Common myeloid progenitor, CD34-positive (primary cell): ENCODE measurements at regions not wholly inside any gene's neighbourhood (a gene's known extent, or its start where the extent isn't known, plus 50 kb on each side); places are given as distances from the start of the nearest gene placed in this dataset.

Experiments used
- CTCF ChIA-PET: fragments of 350-600 bp; sonication (Branson Sonifier 250); formaldehyde crosslinking; loops from one replicate; lab custom pipeline; 2021; ENCODE audit warnings: antibody characterized with exemption; lab: Charles Lee
- POLR2A ChIA-PET: fragments of 350-600 bp; sonication (Branson Sonifier 250); formaldehyde crosslinking; loops from one replicate; lab custom pipeline; 2021; ENCODE audit warnings: antibody characterized with exemption; lab: Charles Lee
- DNase-seq, 3 donors: peaks; one replicate each; pipeline versions ENCODE4 v3.0.0 to v3.0.0-alpha.2; 2013
- H3K27ac ChIP-seq, 2 experiments: 1 replicate in 1 of 2; 2 replicates in 1 of 2; pipeline ENCODE4 v1.7.0; 2013; ENCODE audit warnings: inconsistent platforms in 2 of 2, low read length in 2 of 2, mild to moderate bottlenecking in 2 of 2, low read depth in 1 of 2, moderate library complexity in 1 of 2; ENCODE audit not compliant: severe bottlenecking in 2 of 2, insufficient read depth in 1 of 2, poor library complexity in 1 of 2
- H3K27me3 ChIP-seq, 5 experiments: replicated peaks in 2 of 5; 1 replicate in 3 of 5; 2 replicates in 2 of 5; pipeline versions ENCODE4 v1.6.1 to v1.7.0; 2013; ENCODE audit warnings: low read length in 4 of 5, mild to moderate bottlenecking in 2 of 5, moderate library complexity in 2 of 5, inconsistent platforms in 1 of 5; ENCODE audit not compliant: insufficient read depth in 5 of 5, control insufficient read depth in 4 of 5
- H3K36me3 ChIP-seq, 4 experiments: 1 replicate in 2 of 4; 2 replicates in 2 of 4; pipeline versions ENCODE4 v1.6.1 to v1.7.0; 2013; ENCODE audit warnings: low read length in 3 of 4, control low read depth in 1 of 4, mild to moderate bottlenecking in 1 of 4; ENCODE audit not compliant: control insufficient read depth in 4 of 4, insufficient read depth in 4 of 4
- H3K4me1 ChIP-seq, 4 experiments: 1 replicate in 3 of 4; 2 replicates in 1 of 4; pipeline versions ENCODE4 v1.6.1 to v1.7.1; 2013; ENCODE audit warnings: low read length in 3 of 4, mild to moderate bottlenecking in 3 of 4, control low read depth in 1 of 4, inconsistent platforms in 1 of 4, moderate library complexity in 1 of 4; ENCODE audit not compliant: control insufficient read depth in 4 of 4, insufficient read depth in 4 of 4; ENCODE audit errors: control extremely low read depth in 1 of 4
- H3K4me3 ChIP-seq, 7 experiments: 1 replicate in 4 of 7; 2 replicates in 3 of 7; pipeline versions ENCODE4 v1.5.1 to v1.7.0; 2013; ENCODE audit warnings: mild to moderate bottlenecking in 7 of 7, low read length in 6 of 7, moderate library complexity in 6 of 7, inconsistent platforms in 2 of 7, low read depth in 2 of 7, control low read depth in 1 of 7; ENCODE audit not compliant: insufficient read depth in 4 of 7, control insufficient read depth in 1 of 7; ENCODE audit errors: extremely low read depth in 1 of 7
- H3K9me3 ChIP-seq, 5 experiments: 1 replicate in 4 of 5; 2 replicates in 1 of 5; pipeline versions ENCODE4 v1.6.1 to v1.7.1; 2013; ENCODE audit warnings: low read length in 4 of 5, mild to moderate bottlenecking in 2 of 5, inconsistent platforms in 1 of 5, low read depth in 1 of 5, moderate library complexity in 1 of 5; ENCODE audit not compliant: control insufficient read depth in 4 of 5, insufficient read depth in 2 of 5; ENCODE audit errors: control extremely low read depth in 1 of 5
- WGBS: methylation state at CpG from one replicate; pipeline ENCODE4 v1.1.5; 2013; ENCODE audit not compliant: insufficient coverage; 5-methylcytosine and 5-hydroxymethylcytosine counted together

DNA sequence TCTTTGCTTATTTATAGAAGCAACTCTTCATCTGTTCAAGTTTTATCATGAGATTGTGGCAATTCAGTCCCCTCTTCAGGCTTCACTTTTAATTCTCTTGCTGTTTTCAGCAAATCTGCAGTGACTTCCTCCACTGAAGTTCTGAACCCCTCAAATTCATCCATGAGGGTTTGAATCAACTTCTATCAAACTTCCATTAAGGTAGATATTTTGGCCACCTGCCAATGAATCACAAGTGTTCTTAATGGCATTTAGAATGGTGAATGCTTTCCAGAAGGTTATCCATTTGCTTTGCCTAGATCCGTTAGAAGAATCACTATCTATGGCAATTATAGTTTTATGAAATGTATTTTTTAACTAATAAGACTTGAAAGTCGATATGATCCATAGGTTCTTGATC, 946.7 kb upstream of the B3GALT2 start:
- no peaks in the 10 kb centered on the region for H3K4me1 ChIP-seq
- no peak for DNase-seq
- no peaks in the 10 kb centered on the region for H3K27me3 ChIP-seq
- ChIA-PET CTCF (interaction anchor here (0.8 kb wide), 1 partner anchor 7 kb away, joined by 3 read pairs; no protein-coding TSS in a partner anchor), POLR2A (no interaction called here)
- no CpG with 5 or more reads among the region's 2 CpGs for WGBS
- H3K9me3 ChIP-seq, result no peaks in the 10 kb centered on the region
- H3K36me3 ChIP-seq, result no peaks in the 10 kb centered on the region
- no peak overlapping the region for H3K27ac ChIP-seq
- H3K4me3 ChIP-seq, result no peak overlapping the region

DNA sequence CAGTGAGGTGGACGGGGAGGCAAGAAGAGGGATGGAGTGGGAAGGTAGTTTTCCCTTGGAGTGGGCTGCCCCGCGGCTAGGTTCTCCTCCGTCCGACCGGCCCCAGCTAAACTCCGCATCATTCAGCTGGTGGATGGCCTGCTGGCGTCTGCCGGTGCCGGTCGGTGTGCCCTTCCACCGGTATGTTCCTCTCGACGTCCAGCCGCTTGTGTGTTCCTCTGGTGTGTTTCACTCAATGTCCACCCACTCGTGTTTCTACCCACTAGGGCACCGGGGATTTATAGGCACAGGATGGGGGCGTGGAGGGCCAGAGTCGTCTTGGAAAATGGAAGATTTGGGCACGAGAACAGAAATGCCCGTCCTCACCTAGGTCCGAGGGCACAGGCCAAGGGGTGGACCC, 931.7 kb upstream of the B3GALT2 start:
- ChIA-PET POLR2A (no interaction called here), CTCF (no interaction called here)
- DNase-seq, result no peak
- H3K4me3 ChIP-seq, result no peak overlapping the region
- H3K9me3 ChIP-seq, result peaks cover 0 to 4% (median 2%) of the 10 kb centered on the region in 5 experiments
- H3K4me1 ChIP-seq, result no peaks in the 10 kb centered on the region
- H3K36me3 ChIP-seq, result no peaks in the 10 kb centered on the region
- no peak overlapping the region for H3K27ac ChIP-seq
- WGBS, result 97% methylated on average over 22 of the region's 22 CpGs
- no peaks in the 10 kb centered on the region for H3K27me3 ChIP-seq

DNA sequence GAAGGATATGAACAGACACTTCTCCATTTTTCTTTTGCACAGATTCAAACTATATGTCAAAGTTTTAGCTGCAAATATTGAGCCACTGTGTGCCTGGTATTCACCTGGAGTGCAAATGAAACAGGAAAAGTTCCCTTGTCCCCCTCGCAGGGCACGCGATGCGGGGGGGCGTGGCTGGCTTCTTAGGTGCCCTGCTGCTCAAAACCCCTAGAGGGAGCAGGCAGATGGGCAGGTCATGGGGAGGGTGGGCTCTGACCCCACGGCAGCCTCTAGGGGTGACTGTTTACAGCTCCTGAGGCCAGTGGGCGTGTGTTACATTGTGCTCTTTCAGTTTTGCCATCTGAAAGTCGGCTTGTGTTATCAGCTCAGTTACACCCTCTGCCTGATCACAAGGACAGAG, 931.2 kb upstream of the B3GALT2 start:
- Histone ChIP-seq H3K27me3 (no peaks in the 10 kb centered on the region), H3K4me3 (no peak overlapping the region), H3K9me3 (peaks cover 0 to 4% (median 2%) of the 10 kb centered on the region in 5 experiments), H3K36me3 (no peaks in the 10 kb centered on the region), H3K27ac (no peak overlapping the region), H3K4me1 (no peaks in the 10 kb centered on the region)
- DNase-seq, result peak in 1 of 3 donors; percentile 1
- CTCF ChIA-PET, result no interaction called here
- POLR2A ChIA-PET, result no interaction called here
- WGBS, result 97% methylated on average over 8 of the region's 8 CpGs

DNA sequence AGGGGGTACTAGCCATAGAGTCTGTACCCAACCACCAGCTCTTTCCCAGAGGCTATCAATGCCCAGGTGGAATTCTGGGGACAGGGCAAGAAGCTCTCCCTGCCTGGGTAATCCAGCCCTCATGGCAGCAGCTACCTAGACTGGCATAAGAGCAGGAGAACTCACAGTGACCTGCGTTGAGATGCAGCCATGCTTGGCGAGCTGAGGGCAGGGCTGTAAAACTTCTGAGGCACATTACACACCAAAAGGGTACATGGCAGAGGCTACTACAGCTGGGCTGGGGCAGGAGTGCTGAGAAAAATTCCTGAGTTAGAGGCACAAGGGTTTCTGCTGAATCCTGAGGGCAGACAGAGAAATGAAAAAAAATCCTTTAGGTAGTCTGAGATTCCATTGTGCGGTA, 927.9 kb upstream of the B3GALT2 start:
- Histone ChIP-seq H3K4me1 (no peaks in the 10 kb centered on the region), H3K4me3 (no peak overlapping the region), H3K9me3 (peaks cover 0 to 4% (median 0%) of the 10 kb centered on the region in 5 experiments), H3K36me3 (no peaks in the 10 kb centered on the region), H3K27ac (no peak overlapping the region), H3K27me3 (no peaks in the 10 kb centered on the region)
- POLR2A ChIA-PET, result no interaction called here
- DNase-seq, result no peak
- 100% methylated on average over 3 of the region's 3 CpGs for whole genome bisulfite sequencing
- CTCF ChIA-PET, result no interaction called here

DNA sequence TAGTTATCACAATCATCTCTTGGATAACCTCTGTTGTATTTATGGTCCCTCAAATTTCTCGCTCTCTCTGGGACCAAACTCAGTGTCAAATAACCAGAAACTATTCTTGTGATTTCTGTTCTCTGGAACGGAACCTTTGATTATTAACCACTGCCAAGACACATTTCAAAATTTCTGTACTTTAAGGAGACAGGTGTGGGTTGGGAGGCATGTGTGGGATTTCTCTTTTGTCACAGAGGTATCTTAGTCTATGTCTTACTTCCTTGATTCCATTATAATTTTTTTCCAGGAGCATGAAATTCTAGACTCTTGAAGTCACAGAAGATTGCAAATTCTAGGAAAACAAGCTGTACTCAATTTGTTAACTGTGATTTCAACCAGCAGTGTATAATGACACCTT, 919.0 kb upstream of the B3GALT2 start:
- ChIA-PET POLR2A (no interaction called here), CTCF (no interaction called here)
- no peak for DNase-seq
- Histone ChIP-seq H3K4me3 (no peak overlapping the region), H3K9me3 (no peaks in the 10 kb centered on the region), H3K36me3 (no peaks in the 10 kb centered on the region), H3K27me3 (no peaks in the 10 kb centered on the region), H3K27ac (no peak overlapping the region), H3K4me1 (no peaks in the 10 kb centered on the region)
- 100% methylated on average over 1 of the region's 2 CpGs for WGBS

DNA sequence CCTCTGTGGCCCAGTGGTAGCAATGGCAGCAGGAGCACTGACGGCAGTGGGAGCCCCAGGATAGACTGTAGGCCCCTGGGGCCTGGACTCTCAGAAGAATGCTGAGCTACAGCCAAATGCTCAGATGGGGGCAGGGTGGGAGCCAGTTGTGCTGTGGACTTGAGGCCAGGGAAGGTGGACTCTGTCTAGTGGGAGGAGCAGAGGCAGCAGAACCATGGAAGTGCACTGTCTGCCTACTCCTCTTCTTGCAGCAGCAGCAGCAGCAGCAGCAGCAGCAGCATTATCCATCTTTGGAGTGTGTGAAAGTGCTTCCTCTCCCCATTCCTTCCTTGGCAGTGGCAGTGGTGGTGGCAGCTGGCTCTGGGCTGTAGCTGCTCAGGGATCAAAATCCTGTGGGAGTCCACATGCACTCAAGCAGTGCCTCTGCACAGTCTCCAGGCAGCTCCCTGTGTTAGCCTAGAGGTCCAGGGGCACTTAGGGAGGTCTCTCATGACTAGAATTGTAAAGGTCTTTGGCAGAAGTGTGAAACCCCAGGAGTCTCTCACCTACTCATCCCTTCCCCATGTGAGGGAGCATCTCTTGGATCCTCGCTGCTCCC, 917.9 kb upstream of the B3GALT2 start:
- no peak overlapping the region for H3K27ac ChIP-seq
- no peaks in the 10 kb centered on the region for H3K27me3 ChIP-seq
- no peaks in the 10 kb centered on the region for H3K4me1 ChIP-seq
- ChIA-PET CTCF (no interaction called here), POLR2A (no interaction called here)
- H3K36me3 ChIP-seq, result no peaks in the 10 kb centered on the region
- WGBS, result 100% methylated on average over 2 of the region's 2 CpGs
- no peak for DNase-seq
- no peaks in the 10 kb centered on the region for H3K9me3 ChIP-seq
- no peak overlapping the region for H3K4me3 ChIP-seq

DNA sequence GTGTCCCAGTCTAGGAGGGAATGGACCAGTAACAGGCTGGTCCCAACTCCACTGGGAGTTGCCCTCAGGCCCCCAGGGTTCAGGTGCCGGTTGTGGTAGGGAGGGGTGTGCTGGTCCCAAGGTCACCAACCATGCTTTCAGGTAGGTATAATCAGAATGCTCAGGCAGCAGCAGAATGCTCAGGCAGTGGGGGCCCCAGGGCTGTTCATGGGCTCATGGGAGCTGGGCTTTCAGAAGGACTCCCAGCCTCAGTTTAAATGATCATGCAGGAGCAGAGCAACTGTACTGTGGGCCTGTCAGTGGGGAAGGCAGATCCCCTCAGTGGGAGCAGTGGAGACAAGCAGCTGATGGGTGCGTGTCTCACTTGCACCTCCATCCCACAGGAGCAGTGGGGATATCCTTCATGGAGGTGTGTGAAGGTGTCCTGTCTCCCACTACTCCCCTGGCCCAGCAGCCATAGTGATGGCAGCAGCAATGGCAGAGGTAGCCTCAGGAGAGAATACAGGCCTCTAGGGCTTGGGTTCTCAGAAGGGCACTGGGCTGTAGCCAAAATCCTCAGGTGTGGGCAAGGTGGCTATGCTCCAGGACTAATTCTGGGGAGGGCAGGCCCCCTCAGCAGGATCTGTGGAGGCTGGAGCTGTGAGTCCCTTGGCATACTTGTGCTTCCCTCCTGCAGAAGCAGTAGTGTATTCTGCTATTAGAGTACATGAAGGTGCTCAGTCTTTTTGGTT, 917.3 kb upstream of the B3GALT2 start:
- WGBS, result 100% methylated on average over 2 of the region's 2 CpGs
- Histone ChIP-seq H3K27me3 (no peaks in the 10 kb centered on the region), H3K27ac (no peak overlapping the region), H3K4me3 (no peak overlapping the region), H3K36me3 (no peaks in the 10 kb centered on the region), H3K4me1 (no peaks in the 10 kb centered on the region), H3K9me3 (no peaks in the 10 kb centered on the region)
- POLR2A ChIA-PET, result no interaction called here
- CTCF ChIA-PET, result interaction anchor here (0.8 kb wide), 1 partner anchor 12 kb away, joined by 3 read pairs; no protein-coding TSS in a partner anchor
- no peak for DNase-seq
